NB4 (cell line): ENCODE measurements at regions not wholly inside any gene's neighbourhood (a gene's known extent, or its start where the extent isn't known, plus 50 kb on each side); places are given as distances from the start of the nearest gene placed in this dataset.
"Not testable (repeated sequence)": the region's sequence is repeated elsewhere in the genome, so short reads cannot be mapped to it uniquely, and the experiment has no call there.

Experiments
- MAX ChIP-seq: IDR thresholded peaks from 2 replicates; pipeline ENCODE4 v1.6.1; 2011; ENCODE audit warnings: low read depth, low read length
- POLR2A ChIP-seq: IDR thresholded peaks from 2 replicates; pipeline ENCODE4 v1.6.1; 2011; ENCODE audit warnings: mild to moderate bottlenecking; ENCODE audit not compliant: insufficient read length; ENCODE audit errors: extremely low read depth
- TF ChIP-seq, protein P1 (sequence below): IDR thresholded peaks from one replicate; pipeline ENCODE4 v1.5.1; 2012; ENCODE audit warnings: low read depth, low read length

DNA sequence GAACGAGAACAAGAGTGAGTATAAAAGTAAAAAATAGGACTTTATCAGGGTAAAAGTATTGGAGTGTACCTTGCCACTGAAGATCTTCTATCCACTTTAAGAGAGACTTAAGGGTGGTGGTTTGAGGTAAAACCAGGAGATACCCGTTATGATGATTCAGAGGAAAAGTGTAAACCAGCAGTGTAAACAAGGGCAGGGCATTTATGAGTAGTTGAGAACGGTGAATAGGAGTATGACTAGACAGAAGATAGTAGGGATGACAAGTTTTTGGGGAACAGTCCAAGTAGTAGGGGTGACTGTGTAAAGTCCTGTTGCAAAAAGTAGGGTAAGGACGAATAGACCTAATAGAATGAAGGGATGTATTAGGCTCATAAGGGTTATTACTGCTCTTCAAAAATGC lies 131.5 kb upstream of the VANGL1 start:
- TF ChIP-seq MAX, POLR2A: not testable (repeated sequence)
- TF ChIP-seq, protein P1, sequence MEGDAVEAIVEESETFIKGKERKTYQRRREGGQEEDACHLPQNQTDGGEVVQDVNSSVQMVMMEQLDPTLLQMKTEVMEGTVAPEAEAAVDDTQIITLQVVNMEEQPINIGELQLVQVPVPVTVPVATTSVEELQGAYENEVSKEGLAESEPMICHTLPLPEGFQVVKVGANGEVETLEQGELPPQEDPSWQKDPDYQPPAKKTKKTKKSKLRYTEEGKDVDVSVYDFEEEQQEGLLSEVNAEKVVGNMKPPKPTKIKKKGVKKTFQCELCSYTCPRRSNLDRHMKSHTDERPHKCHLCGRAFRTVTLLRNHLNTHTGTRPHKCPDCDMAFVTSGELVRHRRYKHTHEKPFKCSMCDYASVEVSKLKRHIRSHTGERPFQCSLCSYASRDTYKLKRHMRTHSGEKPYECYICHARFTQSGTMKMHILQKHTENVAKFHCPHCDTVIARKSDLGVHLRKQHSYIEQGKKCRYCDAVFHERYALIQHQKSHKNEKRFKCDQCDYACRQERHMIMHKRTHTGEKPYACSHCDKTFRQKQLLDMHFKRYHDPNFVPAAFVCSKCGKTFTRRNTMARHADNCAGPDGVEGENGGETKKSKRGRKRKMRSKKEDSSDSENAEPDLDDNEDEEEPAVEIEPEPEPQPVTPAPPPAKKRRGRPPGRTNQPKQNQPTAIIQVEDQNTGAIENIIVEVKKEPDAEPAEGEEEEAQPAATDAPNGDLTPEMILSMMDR: not testable (repeated sequence)
